ENCODE measurements at regions not wholly inside any gene's neighbourhood (a gene's known extent, or its start where the extent isn't known, plus 50 kb on each side); places are given as distances from the start of the nearest gene placed in this dataset.

DNA sequence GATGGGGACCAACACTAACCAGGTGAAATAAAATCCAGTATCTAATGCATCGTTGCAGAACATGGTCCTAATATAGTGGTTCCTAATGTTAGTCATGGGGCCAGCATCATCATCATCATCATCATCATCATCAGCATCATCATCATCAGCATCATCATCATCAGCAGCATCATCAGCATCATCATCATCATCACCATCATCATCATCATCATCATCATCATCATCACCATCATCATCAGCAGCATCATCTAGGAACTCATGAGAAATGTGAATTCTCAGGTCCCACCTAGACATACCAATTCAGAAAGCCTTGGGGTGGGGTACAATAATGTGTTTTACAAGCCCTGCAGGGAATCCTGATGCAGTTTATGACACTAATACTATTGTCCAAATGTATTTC, 179.4 kb upstream of the LRRN1 start:
- H3K36me3 ChIP-seq, result no peaks in the 10 kb centered on the region
- H3K4me1 ChIP-seq, result no peaks in the 10 kb centered on the region
- peaks cover 0 to 8% (median 0%) of the 10 kb centered on the region in 4 donors for H3K9me3 ChIP-seq
- no peaks in the 10 kb centered on the region for H3K27me3 ChIP-seq
- no peak overlapping the region for H3K4me3 ChIP-seq
- no peak for TF ChIP-seq POLR2A (IDR thresholded peaks at IDR 0.05; ENCODE audit: low read depth)
- TF ChIP-seq POLR2AphosphoS5 (IDR thresholded peaks at IDR 0.05), result no peak
- no peak for TF ChIP-seq EP300 (IDR thresholded peaks at IDR 0.05)
- TF ChIP-seq, protein P1, sequence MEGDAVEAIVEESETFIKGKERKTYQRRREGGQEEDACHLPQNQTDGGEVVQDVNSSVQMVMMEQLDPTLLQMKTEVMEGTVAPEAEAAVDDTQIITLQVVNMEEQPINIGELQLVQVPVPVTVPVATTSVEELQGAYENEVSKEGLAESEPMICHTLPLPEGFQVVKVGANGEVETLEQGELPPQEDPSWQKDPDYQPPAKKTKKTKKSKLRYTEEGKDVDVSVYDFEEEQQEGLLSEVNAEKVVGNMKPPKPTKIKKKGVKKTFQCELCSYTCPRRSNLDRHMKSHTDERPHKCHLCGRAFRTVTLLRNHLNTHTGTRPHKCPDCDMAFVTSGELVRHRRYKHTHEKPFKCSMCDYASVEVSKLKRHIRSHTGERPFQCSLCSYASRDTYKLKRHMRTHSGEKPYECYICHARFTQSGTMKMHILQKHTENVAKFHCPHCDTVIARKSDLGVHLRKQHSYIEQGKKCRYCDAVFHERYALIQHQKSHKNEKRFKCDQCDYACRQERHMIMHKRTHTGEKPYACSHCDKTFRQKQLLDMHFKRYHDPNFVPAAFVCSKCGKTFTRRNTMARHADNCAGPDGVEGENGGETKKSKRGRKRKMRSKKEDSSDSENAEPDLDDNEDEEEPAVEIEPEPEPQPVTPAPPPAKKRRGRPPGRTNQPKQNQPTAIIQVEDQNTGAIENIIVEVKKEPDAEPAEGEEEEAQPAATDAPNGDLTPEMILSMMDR (IDR thresholded peaks at IDR 0.05), result no peak
- no peak for DNase-seq (ENCODE audit: extremely low spot score)
- 73% methylated on average over 1 of the region's 1 CpG for WGBS
- no peak overlapping the region for H3K27ac ChIP-seq (replicated peaks in 1 of 4)
- intact Hi-C loops (cut with DNase I), result no loop called here

DNA sequence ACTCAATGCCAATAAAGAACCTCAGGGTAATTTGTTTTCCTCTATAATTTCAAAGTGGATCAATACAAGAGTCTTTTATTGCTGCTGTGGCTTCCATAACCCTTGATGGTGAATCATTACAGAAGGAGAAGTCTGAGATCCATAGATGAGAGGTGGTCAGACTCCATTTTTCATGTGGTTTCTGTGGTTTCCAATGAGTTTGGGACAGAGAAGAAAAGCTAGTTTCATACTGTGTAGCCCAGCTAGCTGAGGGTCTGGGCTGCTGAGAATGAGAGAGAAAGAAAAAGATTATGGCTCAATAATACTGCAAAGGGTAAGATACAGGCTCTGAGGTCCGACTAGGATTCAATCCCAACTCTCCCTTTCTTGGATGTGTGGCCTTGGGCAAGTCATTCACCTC, 180.6 kb upstream of the LRRN1 start:
- Histone ChIP-seq H3K4me1 (no peaks in the 10 kb centered on the region), H3K27me3 (no peaks in the 10 kb centered on the region), H3K9me3 (peaks cover 0 to 6% (median 0%) of the 10 kb centered on the region in 4 donors), H3K36me3 (no peaks in the 10 kb centered on the region), H3K27ac (replicated peaks in 1 of 4) (no peak overlapping the region), H3K4me3 (no peak overlapping the region)
- intact Hi-C loops (cut with DNase I), result no loop called here
- WGBS, result 81% methylated on average over 1 of the region's 1 CpG
- DNase-seq (ENCODE audit: extremely low spot score), result no peak
- TF ChIP-seq, protein P1 (IDR thresholded peaks at IDR 0.05), result no peak

DNA sequence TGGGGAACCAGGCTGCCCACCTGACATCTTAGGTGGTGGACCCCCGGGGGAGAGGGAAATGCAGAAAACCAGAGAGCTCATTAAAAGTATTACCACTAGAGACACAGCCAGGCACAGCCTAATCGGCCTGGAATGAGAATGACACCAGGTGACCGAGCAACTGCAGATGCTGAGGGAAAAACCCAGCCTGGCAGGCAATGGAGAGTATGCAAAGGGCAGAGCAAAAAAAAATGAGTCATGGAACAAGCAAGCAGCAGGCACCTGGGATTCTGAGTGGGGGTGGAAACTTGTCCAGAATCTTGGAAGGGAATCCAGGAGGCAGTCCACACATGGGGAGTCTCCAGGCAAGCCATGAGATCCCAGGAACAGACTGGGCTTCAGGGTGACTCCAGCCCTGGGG, 183.7 kb upstream of the LRRN1 start:
- H3K36me3 ChIP-seq, result no peaks in the 10 kb centered on the region
- no peaks in the 10 kb centered on the region for H3K9me3 ChIP-seq
- no peaks in the 10 kb centered on the region for H3K27me3 ChIP-seq
- no peaks in the 10 kb centered on the region for H3K4me1 ChIP-seq
- H3K4me3 ChIP-seq, result no peak overlapping the region
- H3K27ac ChIP-seq (replicated peaks in 1 of 4), result no peak overlapping the region
- WGBS, result 77% methylated on average over 3 of the region's 3 CpGs
- no peak for DNase-seq (ENCODE audit: extremely low spot score)
- TF ChIP-seq POLR2A (IDR thresholded peaks at IDR 0.05; ENCODE audit: low read depth), result no peak
- TF ChIP-seq EP300 (IDR thresholded peaks at IDR 0.05), result no peak
- TF ChIP-seq, protein P1 (IDR thresholded peaks at IDR 0.05), result no peak
- no peak for TF ChIP-seq POLR2AphosphoS5 (IDR thresholded peaks at IDR 0.05)
- intact Hi-C loops (cut with DNase I), result no loop called here

DNA sequence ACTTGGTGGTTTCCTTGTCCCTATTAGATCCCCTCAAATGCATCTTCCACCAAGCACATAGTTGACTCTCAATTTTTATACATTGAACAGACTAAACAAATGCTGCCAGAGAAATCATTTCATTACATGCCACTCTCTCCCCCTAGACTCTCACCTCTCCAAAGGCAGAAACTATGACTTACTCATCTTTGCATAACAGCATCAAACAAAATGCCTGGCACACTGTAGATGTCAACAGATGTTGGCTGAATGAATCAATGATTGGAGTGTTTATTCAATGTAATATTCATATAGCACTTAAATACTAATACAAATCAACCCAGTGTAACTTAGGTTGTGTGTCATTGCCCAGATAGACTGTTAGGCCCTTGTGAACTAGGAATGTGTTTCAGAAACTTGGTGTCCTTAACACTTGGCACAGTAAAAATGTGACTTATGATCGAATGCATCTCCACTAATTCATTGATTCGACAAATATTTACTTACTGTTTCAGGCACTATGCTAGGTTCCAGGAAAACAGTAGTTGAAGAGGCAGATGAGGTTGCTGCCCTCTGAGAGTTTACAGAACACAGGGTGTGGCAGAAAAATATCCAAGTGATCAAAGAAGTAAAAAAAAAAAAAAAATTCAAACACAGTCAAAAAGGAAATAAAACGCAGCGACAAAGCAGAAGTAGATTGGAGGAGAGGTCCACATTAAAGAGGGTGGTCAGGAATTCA, 188.5 kb upstream of the LRRN1 start:
- peaks cover 0 to 3% (median 0%) of the 10 kb centered on the region in 4 donors for H3K9me3 ChIP-seq
- no peak overlapping the region for H3K27ac ChIP-seq (replicated peaks in 1 of 4)
- intact Hi-C loops (cut with DNase I), result no loop called here
- no peaks in the 10 kb centered on the region for H3K36me3 ChIP-seq
- TF ChIP-seq, protein P1 (IDR thresholded peaks at IDR 0.05), result no peak
- TF ChIP-seq EP300 (IDR thresholded peaks at IDR 0.05) (no peak), POLR2A (IDR thresholded peaks at IDR 0.05; ENCODE audit: low read depth) (no peak), POLR2AphosphoS5 (IDR thresholded peaks at IDR 0.05) (no peak)
- DNase-seq (ENCODE audit: extremely low spot score), result no peak
- H3K27me3 ChIP-seq, result no peaks in the 10 kb centered on the region
- peaks cover 0 to 7% (median under 1%) of the 10 kb centered on the region in 4 donors for H3K4me1 ChIP-seq
- WGBS, result 61% methylated on average over 4 of the region's 4 CpGs
- H3K4me3 ChIP-seq, result no peak overlapping the region

DNA sequence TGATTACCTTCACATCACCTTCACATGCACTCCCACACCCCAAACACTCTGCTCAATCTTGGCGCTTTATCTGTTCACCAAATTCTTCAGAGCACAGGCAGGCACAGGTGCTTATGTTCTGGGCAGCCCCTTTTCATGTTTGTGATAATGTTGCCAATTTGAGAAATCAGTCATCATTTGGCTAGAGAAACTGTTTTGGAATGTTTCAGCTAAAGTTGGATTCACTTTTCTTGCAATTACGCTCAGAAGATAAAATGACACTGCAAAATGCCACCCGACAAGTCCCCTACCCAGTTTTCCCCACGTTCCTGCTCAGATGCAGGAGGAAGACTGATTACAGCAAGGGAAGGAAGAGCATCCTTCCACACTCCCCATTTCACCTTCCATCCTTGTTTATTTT, 192.9 kb upstream of the LRRN1 start:
- WGBS, result 85% methylated on average over 4 of the region's 4 CpGs
- TF ChIP-seq, protein P1 (IDR thresholded peaks at IDR 0.05), result no peak
- no peak for TF ChIP-seq POLR2AphosphoS5 (IDR thresholded peaks at IDR 0.05)
- TF ChIP-seq POLR2A (IDR thresholded peaks at IDR 0.05; ENCODE audit: low read depth), result no peak
- no peak for TF ChIP-seq EP300 (IDR thresholded peaks at IDR 0.05)
- H3K27ac ChIP-seq (replicated peaks in 1 of 4), result no peak overlapping the region
- H3K4me3 ChIP-seq, result no peak overlapping the region
- intact Hi-C loops (cut with DNase I), result no loop called here
- H3K27me3 ChIP-seq, result no peaks in the 10 kb centered on the region
- peaks cover 0 to 3% (median 0%) of the 10 kb centered on the region in 4 donors for H3K9me3 ChIP-seq
- peaks cover 0 to 20% (median 12%) of the 10 kb centered on the region in 4 donors for H3K4me1 ChIP-seq
- no peak for DNase-seq (ENCODE audit: extremely low spot score)
- no peaks in the 10 kb centered on the region for H3K36me3 ChIP-seq
